ENCODE measurements at regions not wholly inside any gene's neighbourhood (a gene's known extent, or its start where the extent isn't known, plus 50 kb on each side); places are given as distances from the start of the nearest gene placed in this dataset.

GRCh38 chr18:27865431-27865830 lies 311.5 kb downstream of the CDH2 start:
- TF ChIP-seq CTCF (IDR thresholded peaks at IDR 0.05) (no peak), EP300 (IDR thresholded peaks at IDR 0.05; ENCODE audit: low read depth) (no peak), POLR2A (IDR thresholded peaks at IDR 0.05) (no peak)
